HG03175 (cell line): ENCODE measurements at regions not wholly inside any gene's neighbourhood (a gene's known extent, or its start where the extent isn't known, plus 50 kb on each side); places are given as distances from the start of the nearest gene placed in this dataset.

Experiments used
- ATAC-seq: cut with Tn5 transposase; IDR thresholded peaks from one replicate; pipeline ENCODE4 v1.9.1; 2021; ENCODE audit warnings: mild to moderate bottlenecking, moderate library complexity; ENCODE audit not compliant: unreplicated experiment

DNA sequence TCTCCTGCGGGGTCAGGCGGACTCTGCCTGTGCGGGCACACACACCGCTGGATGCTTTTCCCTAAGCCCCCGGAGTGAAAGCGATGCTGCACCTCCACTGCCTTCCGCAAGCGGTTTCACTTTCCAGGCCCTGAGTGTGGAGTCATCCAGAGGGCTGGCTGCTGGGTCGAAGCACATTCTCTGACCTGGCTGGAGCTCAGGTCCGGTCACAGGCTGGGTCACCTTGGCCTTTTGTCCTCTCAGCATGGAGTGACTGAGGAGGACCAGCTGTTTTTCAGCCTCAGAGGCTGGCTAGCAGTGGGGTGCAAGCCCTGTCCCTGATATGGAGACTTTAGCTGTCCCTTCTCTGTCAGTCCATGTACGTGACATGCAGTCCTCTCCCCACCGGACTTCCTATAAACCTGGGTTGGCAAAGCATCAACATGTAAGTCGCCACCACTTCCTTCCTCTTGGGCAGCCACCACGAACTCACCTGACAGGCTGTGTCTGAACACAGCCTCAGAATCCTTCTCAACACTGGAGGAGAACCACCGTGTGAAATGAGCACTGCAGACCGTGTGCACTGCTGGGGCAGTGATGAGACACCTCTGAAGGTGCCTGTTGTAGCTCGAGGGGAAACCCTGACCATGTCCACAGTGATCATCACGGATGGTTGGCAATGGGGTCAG lies 51.3 kb downstream of the GADD45G start:
- ATAC-seq: no peak

- ATAC-seq: no peak
These were observed 52.5 kb downstream of the GADD45G start for GRCh38 chr9:89657295-89657694.

DNA sequence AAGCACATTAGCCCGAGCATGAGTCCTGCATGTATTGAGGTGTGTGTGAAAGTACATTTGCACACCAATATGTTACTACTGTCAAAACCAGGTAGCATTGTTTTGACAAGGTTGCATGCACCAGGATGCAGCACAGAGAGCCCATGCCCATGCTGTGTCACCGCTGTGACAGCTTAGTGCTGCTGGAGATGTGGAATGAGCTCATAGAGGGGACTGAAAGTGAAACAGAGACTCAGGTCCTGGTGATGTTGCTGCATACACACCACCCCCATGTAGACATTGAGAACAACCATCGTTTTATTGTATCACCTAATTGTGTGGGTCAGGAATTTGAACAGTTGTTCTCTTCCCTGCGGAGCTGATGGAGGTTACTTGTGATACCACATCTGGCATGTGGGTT lies 53.0 kb downstream of the GADD45G start:
- ATAC-seq: no peak

GRCh38 chr9:89658401-89658800 lies 53.6 kb downstream of the GADD45G start:
- ATAC-seq: no peak

GRCh38 chr9:89658931-89659330 lies 54.1 kb downstream of the GADD45G start:
- no peak for ATAC-seq

DNA sequence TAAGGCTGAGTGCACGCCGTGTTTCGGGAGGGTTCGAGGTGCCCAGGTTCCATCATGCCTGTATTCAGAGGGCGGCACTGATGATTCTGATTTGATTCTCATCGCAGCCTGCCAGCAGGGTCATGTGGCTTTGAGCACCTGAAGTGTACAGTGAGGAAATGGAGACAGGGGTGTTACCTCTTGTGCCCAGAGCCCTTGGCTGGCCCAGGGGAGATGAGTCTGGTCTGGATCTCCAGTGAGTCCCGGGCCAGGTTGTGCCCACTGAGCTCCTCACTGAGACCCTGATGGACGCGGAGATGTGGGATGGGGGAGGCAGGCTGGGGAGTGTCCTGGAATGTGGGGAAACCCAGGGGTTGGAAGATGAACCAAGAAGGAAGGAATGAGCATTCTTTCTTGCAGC lies 54.7 kb downstream of the GADD45G start:
- ATAC-seq: no peak

DNA sequence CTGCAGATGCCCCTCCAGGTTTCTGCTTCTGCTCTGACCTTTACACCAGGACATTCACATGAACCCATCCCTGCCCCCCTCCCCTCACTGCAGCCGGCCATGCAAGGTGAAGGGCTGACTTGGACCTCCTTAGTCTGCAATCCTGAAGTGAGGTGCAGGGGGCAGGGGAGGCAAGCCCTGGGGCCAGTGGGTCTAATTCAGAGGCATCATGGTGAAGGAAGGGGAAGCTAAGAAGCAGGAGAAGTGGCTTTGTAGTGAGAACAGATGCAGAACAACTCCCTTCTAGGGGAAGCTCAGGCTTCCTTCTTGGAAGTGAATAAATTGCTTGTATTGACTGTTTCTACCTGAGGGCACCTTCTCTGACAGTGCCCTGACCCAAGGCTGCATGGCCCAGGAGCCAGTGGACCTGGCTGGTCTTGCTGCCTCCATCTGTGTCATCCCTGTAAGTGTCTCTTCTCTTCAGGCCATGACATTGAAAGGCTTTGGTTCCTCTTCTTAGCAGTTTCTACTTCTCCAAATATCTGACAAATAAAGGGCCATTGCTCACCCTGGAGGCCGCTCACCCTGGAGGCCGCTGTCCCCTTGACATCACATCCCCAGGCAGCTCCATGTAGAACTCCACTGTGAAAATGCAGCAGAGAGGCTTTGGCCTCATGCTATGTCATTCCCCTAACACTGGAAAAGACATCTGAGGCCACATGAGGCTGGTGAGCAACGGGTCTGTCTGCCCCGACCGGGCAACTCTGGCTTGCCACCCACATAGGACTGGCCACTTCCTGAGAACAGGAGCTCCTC lies 55.3 kb downstream of the GADD45G start:
- no peak for ATAC-seq

DNA sequence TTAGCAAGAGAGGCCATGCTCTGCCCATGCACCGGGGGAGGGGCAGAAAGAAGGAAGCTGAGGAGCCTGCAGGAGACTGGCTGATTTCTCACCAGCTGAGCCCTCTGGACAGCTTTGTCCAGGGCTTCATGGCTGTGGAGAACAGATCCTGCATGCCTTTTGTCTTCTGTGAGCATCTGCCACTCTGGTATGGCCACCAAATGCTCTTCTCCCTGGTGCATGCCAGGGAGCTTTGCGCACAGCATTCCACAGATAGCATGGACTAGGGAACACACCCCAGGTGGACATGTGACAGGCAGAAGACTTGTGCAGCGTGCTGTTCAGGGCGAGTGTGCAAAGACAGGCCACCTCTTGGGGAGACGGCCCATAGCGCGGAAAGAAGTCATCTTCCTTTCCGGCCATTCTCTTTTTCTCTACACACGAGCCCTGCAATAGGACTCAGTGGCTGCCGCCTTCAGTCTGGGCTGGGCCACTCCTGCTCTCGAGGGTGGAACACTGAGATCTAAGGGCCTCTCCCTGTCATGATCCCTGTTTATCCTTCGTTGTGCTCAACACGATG lies 56.7 kb downstream of the GADD45G start:
- ATAC-seq: no peak

DNA sequence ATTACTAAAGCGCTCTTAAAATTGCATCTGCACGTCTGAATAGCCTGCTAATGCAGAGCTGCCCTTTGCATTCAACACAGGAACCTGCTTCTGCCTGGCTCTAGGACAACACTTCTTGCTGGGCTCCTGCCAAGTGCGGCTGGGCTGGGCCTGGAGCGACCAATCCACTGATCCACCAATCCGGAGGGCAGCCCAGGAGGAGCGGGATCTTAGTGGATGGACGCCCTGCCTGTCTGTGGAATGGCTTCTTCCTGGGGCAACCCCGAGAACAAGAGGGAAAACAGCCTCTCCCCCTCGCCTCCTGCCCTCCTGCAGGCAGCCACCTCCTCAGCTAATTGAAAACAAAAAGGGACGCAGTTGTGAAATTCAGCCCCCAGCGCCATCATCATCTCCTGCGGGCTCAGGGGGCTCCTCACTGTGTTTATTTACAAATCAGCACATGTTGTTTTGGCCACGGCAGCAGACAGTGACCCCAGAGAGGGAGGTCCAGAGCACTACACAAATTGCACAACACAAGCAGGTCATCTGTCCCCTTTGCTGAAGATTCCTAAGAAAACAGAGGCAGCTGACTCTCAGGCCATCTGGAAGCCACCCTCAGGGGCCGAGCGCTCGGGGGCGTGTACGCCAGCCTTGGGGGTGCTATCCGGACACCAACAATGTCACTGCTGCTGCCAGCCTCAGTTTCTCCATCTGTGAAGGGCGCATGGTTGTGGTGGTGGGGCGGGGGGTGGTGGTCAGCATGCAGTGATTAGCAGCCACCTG lies 57.3 kb downstream of the GADD45G start:
- no peak for ATAC-seq

- ATAC-seq: no peak
These were observed 58.2 kb downstream of the GADD45G start for GRCh38 chr9:89662718-89663613.

DNA sequence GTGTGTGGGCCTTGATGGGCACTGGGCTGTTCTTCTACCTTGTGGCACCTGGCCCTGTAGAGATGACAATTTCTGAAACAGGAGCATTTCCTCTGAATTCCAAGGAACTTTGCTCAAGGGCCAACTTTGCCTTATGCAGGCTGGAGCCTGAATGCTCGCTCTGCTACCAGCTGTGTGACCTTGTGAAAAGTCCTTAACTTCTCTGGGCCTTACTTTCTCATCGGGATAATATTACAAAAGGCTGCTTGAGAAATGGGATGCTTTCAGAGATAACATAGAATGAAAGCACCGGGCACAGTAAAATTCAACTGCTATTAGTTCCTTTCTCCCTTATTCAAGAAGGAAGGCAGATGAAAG lies 58.8 kb downstream of the GADD45G start:
- no peak for ATAC-seq

GRCh38 chr9:89664010-89664409 lies 59.2 kb downstream of the GADD45G start:
- no peak for ATAC-seq

DNA sequence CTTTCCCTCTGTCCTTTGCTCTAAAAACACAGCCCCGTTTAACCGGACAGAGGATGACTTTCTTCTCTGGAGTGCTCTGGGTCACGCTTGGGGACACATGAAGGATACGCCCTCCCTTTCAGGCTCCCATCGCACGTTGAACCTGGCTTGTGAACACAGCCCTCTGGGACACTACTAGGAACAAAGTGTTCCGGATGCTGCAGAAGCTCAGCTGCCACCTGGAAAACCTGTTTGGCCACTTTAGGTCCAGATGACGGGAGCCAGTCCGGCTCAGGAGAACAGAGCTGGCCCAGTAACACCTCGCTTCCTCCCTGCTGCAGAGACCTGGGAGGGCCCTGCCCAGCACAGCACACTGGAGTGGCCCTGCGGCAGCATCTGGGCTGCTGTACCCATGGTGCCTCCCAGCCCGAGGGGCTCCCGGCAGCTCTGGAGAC lies 60.1 kb downstream of the GADD45G start:
- no peak for ATAC-seq

DNA sequence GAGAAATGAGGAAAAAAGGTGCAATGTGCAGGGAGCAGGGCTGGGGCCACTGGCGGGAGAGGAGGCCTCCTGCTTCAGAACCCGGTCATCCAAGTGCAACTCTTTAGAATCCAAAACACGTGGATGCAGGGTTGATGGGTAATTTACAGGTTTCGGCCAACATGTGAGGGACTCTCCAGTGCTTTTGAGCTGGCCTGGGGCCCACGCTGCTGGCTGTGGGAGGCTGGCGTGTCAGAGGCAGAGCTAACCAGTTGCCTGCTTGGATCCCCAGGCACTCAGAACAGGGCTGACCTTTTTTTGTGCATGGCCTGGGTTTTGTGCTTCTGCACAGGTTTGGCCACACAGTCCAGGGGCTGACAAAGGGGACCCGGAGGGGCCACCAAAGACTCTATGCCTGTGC lies 61.6 kb downstream of the GADD45G start:
- no peak for ATAC-seq

DNA sequence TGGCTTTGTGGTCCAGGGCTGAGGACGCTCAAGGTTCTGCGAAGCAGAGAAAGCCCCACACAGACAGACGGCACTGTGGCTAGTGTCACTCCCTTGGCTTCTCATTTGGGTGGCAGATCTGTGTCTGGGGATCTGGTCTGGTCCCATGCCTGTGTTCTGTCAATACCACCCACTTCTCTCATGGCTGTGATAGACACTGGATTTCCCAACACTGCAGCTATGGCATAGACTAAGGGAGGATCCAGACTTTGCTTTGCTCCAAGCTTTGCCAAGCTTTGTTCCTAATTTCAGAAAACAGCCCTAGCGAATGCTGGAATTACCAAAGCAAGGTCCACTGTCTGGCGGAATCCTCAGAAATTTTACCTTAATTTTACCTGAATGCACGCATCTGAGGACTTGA lies 62.1 kb downstream of the GADD45G start:
- no peak for ATAC-seq

- no peak for ATAC-seq
These were observed 62.9 kb downstream of the GADD45G start for GRCh38 chr9:89667726-89668125.

- ATAC-seq: no peak
These were observed 63.5 kb downstream of the GADD45G start for GRCh38 chr9:89668216-89668865.

DNA sequence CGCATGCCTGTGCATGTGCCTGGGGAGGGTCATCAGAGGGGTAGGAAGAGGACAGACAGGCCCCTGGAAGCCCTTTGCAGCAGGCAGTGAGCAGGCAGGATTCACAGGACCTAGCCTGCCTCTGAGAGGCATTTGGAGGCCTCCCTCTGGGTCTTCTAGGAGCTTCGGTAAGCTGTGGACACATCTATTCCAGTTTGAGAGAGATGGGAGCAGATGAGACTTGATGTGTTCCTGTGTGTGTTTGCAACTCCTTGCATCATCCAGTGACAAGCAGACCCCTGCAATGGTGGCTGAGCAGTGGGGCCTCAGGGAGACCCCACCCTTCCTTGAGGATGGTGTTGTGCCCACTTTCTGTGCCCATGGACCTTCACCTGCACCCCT lies 64.0 kb downstream of the GADD45G start:
- ATAC-seq: no peak

GRCh38 chr9:89669361-89669842 lies 64.6 kb downstream of the GADD45G start:
- no peak for ATAC-seq

DNA sequence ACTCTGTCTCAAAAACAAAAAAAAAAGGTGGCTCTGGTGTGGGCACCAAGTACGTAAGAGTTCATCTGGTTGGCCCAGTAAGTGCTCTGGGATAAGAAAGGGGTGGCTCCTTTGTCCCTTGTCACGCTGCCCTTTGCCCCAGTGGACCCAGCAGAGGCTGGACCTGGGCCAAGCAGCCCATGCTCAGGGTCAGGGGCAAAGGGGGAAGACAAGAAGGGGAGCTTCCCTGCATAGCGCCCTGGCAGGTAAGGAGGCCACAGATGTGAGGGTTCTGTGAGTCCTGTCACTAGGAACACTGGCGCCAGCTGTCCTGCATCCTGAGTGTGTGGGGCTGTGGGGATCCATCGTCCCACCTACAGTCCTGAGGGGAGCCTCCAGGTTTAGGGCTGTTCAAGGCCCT lies 65.3 kb downstream of the GADD45G start:
- ATAC-seq: no peak
